Esophagus muscularis mucosa (tissue), 4 donors: ENCODE measurements at regions not wholly inside any gene's neighbourhood (a gene's known extent, or its start where the extent isn't known, plus 50 kb on each side); places are given as distances from the start of the nearest gene placed in this dataset.

ENCODE experiments used
- CTCF ChIP-seq, 3 experiments: fragments of 200-600 bp in 2 of 3; fragments of 450-650 bp in 1 of 3; sonication (generic) in 2 of 3; IDR thresholded peaks; one replicate each; pipeline ENCODE4 v1.5.1; 2017 to 2019; ENCODE audit warnings: antibody characterized with exemption in 3 of 3, mild to moderate bottlenecking in 2 of 3, moderate library complexity in 1 of 3
- EP300 ChIP-seq: sonication (generic); formaldehyde crosslinking; IDR thresholded peaks from one replicate; pipeline ENCODE4 v1.6.1; 2017; ENCODE audit warnings: antibody characterized with exemption
- POLR2A ChIP-seq: fragments of 450-650 bp; IDR thresholded peaks from one replicate; pipeline ENCODE4 v1.6.1; 2017; ENCODE audit warnings: antibody characterized with exemption, moderate library complexity, mild to moderate bottlenecking, low read depth
- POLR2AphosphoS5 ChIP-seq, 2 donors: sonication (generic); formaldehyde crosslinking; IDR thresholded peaks; one replicate each; pipeline ENCODE4 v1.6.1; 2017; ENCODE audit warnings: antibody characterized with exemption in 2 of 2

DNA sequence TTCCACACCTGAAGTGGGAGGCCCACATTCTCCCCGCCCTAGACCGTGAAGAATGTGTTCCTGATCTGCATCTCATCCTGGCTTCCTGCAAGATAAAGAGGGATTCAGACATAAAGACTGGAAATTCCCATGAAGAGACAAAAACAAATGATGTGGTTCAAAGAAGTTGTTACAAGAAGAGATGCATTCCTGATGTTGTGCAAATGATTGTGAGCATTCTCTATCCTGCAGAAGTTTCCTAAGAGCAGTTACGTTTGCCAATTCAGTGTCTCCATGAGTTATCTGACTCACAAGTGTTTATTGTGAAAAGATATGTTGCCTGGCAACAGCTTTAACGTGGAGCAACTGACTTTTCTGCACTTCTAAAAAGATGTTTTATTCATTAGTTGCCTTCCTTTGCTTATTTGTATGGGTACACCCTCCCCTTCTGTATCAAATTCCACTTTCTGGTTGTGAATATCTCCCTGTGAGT lies 107.8 kb downstream of the ZIC4 start:
- TF ChIP-seq POLR2AphosphoS5 (IDR thresholded peaks at IDR 0.05) (peak in 1 of 2 donors; percentile 39), CTCF (IDR thresholded peaks at IDR 0.05) (no peak), POLR2A (no peak), EP300 (no peak)
